ENCODE measurements at regions not wholly inside any gene's neighbourhood (a gene's known extent, or its start where the extent isn't known, plus 50 kb on each side); places are given as distances from the start of the nearest gene placed in this dataset.
"Not testable (repeated sequence)": the region's sequence is repeated elsewhere in the genome, so short reads cannot be mapped to it uniquely, and the experiment has no call there.

DNA sequence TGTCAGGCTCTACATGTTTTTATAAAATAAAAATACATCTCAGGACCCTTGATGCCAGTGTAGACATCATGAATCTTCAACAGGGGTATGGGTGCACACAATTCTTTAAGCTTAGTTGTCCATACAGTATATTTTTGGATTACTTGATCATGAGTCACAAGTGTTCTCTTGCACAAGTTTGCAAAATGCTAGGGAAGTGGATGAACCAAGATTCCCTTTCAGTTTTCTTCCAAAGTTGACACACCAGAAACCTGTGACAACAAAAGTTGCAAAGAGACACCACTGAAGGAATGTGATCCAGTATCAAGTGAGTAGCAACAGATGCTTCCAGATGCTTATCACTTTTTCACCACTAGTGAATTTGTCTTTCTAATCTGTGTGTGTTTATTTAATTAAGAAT is 1021.2 kb downstream of the PCDH7 start:
- Histone ChIP-seq H3K9me3 (no peaks in the 10 kb centered on the region), H3K27ac (no peak overlapping the region), H3K4me3 (no peak overlapping the region), H3K4me1 (no peaks in the 10 kb centered on the region), H3K4me2 (no peak overlapping the region)
- CTCF ChIA-PET: no interaction called here
- DNase-seq (ENCODE audit: low read depth in 1 of 2, low spot score in 1 of 2) (no peak), FAIRE-seq (no peak), ATAC-seq (no peak)
- POLR2A ChIA-PET: no interaction called here
- TF ChIP-seq GATA3 (IDR thresholded peaks at IDR 0.05; ENCODE audit: borderline replicate concordance) (no peak), NR3C1 (IDR thresholded peaks at IDR 0.05) (no peak), RAD21 (conservative IDR thresholded peaks at IDR 0.05 in 1 of 2, IDR thresholded peaks at IDR 0.05 in 1 of 2) (no peak), E2F6 (IDR thresholded peaks at IDR 0.05; ENCODE audit: borderline replicate concordance, low read depth) (no peak), FOSL2 (IDR thresholded peaks at IDR 0.05) (no peak), FOSL2 (CRISPR knock-in tag; IDR thresholded peaks at IDR 0.05) (no peak), RNF2 (IDR thresholded peaks at IDR 0.05; ENCODE audit: borderline replicate concordance, low read depth) (no peak), ZC3H11A (IDR thresholded peaks at IDR 0.05) (no peak), MYC (IDR thresholded peaks at IDR 0.05; ENCODE audit: borderline replicate concordance, low read length) (no peak), POLR2AphosphoS2 (conservative IDR thresholded peaks at IDR 0.05; ENCODE audit: low read length) (no peak), JUN (IDR thresholded peaks at IDR 0.05) (no peak), SREBF2 (IDR thresholded peaks at IDR 0.05) (no peak), CEBPB (IDR thresholded peaks at IDR 0.05) (no peak), MAX (IDR thresholded peaks at IDR 0.05) (no peak), HES2 (IDR thresholded peaks at IDR 0.05) (no peak), CBX2 (IDR thresholded peaks at IDR 0.05; ENCODE audit: borderline replicate concordance, low read depth) (no peak), HOXB13 (CRISPR knock-in tag; IDR thresholded peaks at IDR 0.05; ENCODE audit: low read depth) (no peak), RARB (CRISPR knock-in tag; IDR thresholded peaks at IDR 0.05) (no peak), ZSCAN20 (CRISPR knock-in tag; IDR thresholded peaks at IDR 0.05) (no peak)
- TF ChIP-seq, protein P1, sequence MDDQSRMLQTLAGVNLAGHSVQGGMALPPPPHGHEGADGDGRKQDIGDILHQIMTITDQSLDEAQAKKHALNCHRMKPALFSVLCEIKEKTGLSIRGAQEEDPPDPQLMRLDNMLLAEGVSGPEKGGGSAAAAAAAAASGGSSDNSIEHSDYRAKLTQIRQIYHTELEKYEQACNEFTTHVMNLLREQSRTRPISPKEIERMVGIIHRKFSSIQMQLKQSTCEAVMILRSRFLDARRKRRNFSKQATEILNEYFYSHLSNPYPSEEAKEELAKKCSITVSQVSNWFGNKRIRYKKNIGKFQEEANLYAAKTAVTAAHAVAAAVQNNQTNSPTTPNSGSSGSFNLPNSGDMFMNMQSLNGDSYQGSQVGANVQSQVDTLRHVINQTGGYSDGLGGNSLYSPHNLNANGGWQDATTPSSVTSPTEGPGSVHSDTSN (IDR thresholded peaks at IDR 0.05): no peak
- TF ChIP-seq, protein P2, sequence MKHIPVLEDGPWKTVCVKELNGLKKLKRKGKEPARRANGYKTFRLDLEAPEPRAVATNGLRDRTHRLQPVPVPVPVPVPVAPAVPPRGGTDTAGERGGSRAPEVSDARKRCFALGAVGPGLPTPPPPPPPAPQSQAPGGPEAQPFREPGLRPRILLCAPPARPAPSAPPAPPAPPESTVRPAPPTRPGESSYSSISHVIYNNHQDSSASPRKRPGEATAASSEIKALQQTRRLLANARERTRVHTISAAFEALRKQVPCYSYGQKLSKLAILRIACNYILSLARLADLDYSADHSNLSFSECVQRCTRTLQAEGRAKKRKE (CRISPR knock-in tag; IDR thresholded peaks at IDR 0.05; ENCODE audit: low read depth): no peak

GRCh38 chr4:31748382-31748781 is 1028.2 kb downstream of the PCDH7 start:
- POLR2A ChIA-PET: no interaction called here
- TF ChIP-seq NFE2L2 (conservative IDR thresholded peaks at IDR 0.05; ENCODE audit: low read length): no peak
- H3K4me3 ChIP-seq: no peak overlapping the region
- DNase-seq (ENCODE audit: low read depth in 1 of 2, low spot score in 1 of 2): no peak
- WGBS (ENCODE audit: missing lambda C conversion rate): 11% methylated on average over 1 of the region's 3 CpGs
- H3K27ac ChIP-seq: no peak overlapping the region
- H3K4me1 ChIP-seq: no peaks in the 10 kb centered on the region
- CTCF ChIA-PET: no interaction called here
- H3K4me2 ChIP-seq: no peak overlapping the region
- ATAC-seq: no peak
- H3K9me3 ChIP-seq: no peaks in the 10 kb centered on the region
- FAIRE-seq: no peak

DNA sequence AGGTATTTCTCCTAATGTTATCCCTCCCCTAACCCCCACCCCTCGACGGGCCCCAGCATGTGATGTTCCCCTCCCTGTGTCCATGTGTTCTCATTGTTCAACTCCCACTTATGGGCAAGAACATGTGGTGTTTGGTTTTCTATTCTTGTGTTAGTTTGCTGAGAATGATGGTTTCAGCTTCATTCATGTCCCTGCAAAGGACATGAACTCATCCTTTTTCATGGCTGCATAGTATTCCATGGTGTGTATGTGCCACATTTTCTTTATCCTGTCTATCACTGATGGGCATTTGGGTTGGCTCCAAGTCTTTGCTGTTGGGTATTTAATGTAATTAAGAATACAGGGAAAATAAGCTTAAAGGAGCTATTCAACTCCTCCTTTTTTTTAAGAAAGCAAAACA is 1030.4 kb downstream of the PCDH7 start:
- H3K9me3 ChIP-seq; H3K4me2 ChIP-seq; H3K4me1 ChIP-seq; H3K4me3 ChIP-seq; FAIRE-seq; H3K27ac ChIP-seq; CTCF ChIA-PET; POLR2A ChIA-PET; DNase-seq (ENCODE audit: low read depth in 1 of 2, low spot score in 1 of 2); ATAC-seq: not testable (repeated sequence)
- no CpG with 5 or more reads among the region's 2 CpGs for WGBS (ENCODE audit: missing lambda C conversion rate)
